IMR-90 (cell line): ENCODE measurements at regions not wholly inside any gene's neighbourhood (a gene's known extent, or its start where the extent isn't known, plus 50 kb on each side); places are given as distances from the start of the nearest gene placed in this dataset.

Experiments
- ATAC-seq: fragments of 200-7000 bp; cut with Tn5 transposase; 2 replicates; pipeline ENCODE4 v1.9.1; 2020; ENCODE audit warnings: low read depth, mild to moderate bottlenecking, moderate library complexity
- BruUV-seq: library from RNA; stranded (reverse); fragments of 400-500 nt; replicated peaks from 2 replicates; lab custom pipeline; 2021; lab: Mats Ljungman, UMichigan
- CTCF ChIA-PET: fragments of 300-600 bp; formaldehyde crosslinking; extraction: SDS; loops from one replicate; lab custom pipeline; 2021; ENCODE audit warnings: antibody characterized with exemption; lab: Yijun Ruan, JAX
- POLR2A ChIA-PET: fragments of 300-600 bp; sonication (Branson Sonifier 250); formaldehyde crosslinking; loops from one replicate; lab custom pipeline; 2022; ENCODE audit warnings: antibody characterized with exemption; ENCODE audit not compliant: unreplicated experiment; lab: Charles Lee
- DNase-seq: peaks from one replicate; pipeline ENCODE4 v3.0.0; 2013
- H2AFZ ChIP-seq: replicated peaks from 2 replicates; pipeline ENCODE3; 2013; ENCODE audit warnings: low read length, mild to moderate bottlenecking; ENCODE audit not compliant: poor library complexity
- H2AK5ac ChIP-seq: 2 replicates; pipeline ENCODE4 v1.6.1; 2013; ENCODE audit warnings: low read depth, low read length, inconsistent platforms
- H2AK9ac ChIP-seq: replicated peaks from 2 replicates; pipeline ENCODE3; 2013; ENCODE audit warnings: mild to moderate bottlenecking, low read depth, low read length, moderate library complexity; ENCODE audit not compliant: poor library complexity
- H2BK120ac ChIP-seq: 2 replicates; pipeline ENCODE4 v1.6.1; 2013; ENCODE audit warnings: low read depth, low read length, inconsistent platforms
- H2BK15ac ChIP-seq: 3 replicates; pipeline ENCODE4 v1.6.1; 2013; ENCODE audit warnings: low read depth, low read length, inconsistent platforms
- H2BK20ac ChIP-seq: 2 replicates; pipeline ENCODE4 v1.6.1; 2013; ENCODE audit warnings: low read depth, mild to moderate bottlenecking, inconsistent platforms, low read length, moderate library complexity
- H2BK5ac ChIP-seq: 2 replicates; pipeline ENCODE4 v1.6.1; 2013; ENCODE audit warnings: mild to moderate bottlenecking, low read depth, low read length, inconsistent platforms; ENCODE audit not compliant: poor library complexity, severe bottlenecking
- H3K14ac ChIP-seq: replicated peaks from 2 replicates; pipeline ENCODE4 v1.6.1; 2013; ENCODE audit warnings: low read depth, low read length, inconsistent platforms
- H3K18ac ChIP-seq: 2 replicates; pipeline ENCODE4 v1.6.1; 2013; ENCODE audit warnings: low read depth, low read length, control low read depth
- H3K23ac ChIP-seq: 2 replicates; pipeline ENCODE4 v1.6.1; 2013; ENCODE audit warnings: low read depth, low read length, inconsistent platforms
- H3K27ac ChIP-seq: 2 replicates; pipeline ENCODE4 v1.5.1; 2013; ENCODE audit warnings: mild to moderate bottlenecking, control low read depth, low read length; ENCODE audit not compliant: insufficient read depth
- H3K27me3 ChIP-seq: 2 replicates; pipeline ENCODE4 v1.6.1; 2013; ENCODE audit warnings: low read length; ENCODE audit not compliant: control insufficient read depth, insufficient read depth
- H3K36me3 ChIP-seq: 2 replicates; pipeline ENCODE4 v1.6.1; 2013; ENCODE audit warnings: low read length, mixed read lengths; ENCODE audit not compliant: control insufficient read depth, insufficient read depth
- H3K4ac ChIP-seq: 2 replicates; pipeline ENCODE4 v1.6.1; 2013; ENCODE audit warnings: low read depth, low read length, inconsistent platforms
- H3K4me1 ChIP-seq: 2 replicates; pipeline ENCODE4 v1.6.1; 2013; ENCODE audit warnings: low read length, mixed read lengths; ENCODE audit not compliant: control insufficient read depth, insufficient read depth
- H3K4me2 ChIP-seq: 2 replicates; pipeline ENCODE4 v1.6.1; 2013; ENCODE audit warnings: low read depth, mild to moderate bottlenecking, control low read depth, low read length, moderate library complexity
- H3K4me3 ChIP-seq: 2 replicates; pipeline ENCODE4 v1.5.1; 2013; ENCODE audit warnings: low read depth, mild to moderate bottlenecking, control low read depth, low read length, moderate library complexity; ENCODE audit not compliant: insufficient read depth
- H3K56ac ChIP-seq: 2 replicates; pipeline ENCODE4 v1.6.1; 2013; ENCODE audit warnings: low read length, inconsistent platforms; ENCODE audit not compliant: insufficient read depth; ENCODE audit errors: extremely low read depth
- H3K79me1 ChIP-seq, 2 experiments: 2 replicates each; pipeline ENCODE4 v1.6.1; 2013; ENCODE audit warnings: low read length in 2 of 2, inconsistent platforms in 1 of 2, low read depth in 1 of 2
- H3K9ac ChIP-seq: 2 replicates; pipeline ENCODE4 v1.6.1; 2013; ENCODE audit warnings: low read depth, low read length, control low read depth
- H3K9me1 ChIP-seq: 2 replicates; pipeline ENCODE4 v1.6.1; 2013; ENCODE audit warnings: low read length, inconsistent platforms; ENCODE audit not compliant: insufficient read depth
- H3K9me3 ChIP-seq: 2 replicates; pipeline ENCODE4 v1.6.1; 2013; ENCODE audit warnings: low read length; ENCODE audit not compliant: control insufficient read depth, insufficient read depth
- H4K20me1 ChIP-seq: 2 replicates; pipeline ENCODE4 v1.6.1; 2013; ENCODE audit warnings: low read length, inconsistent platforms; ENCODE audit not compliant: insufficient read depth
- H4K5ac ChIP-seq: 2 replicates; pipeline ENCODE4 v1.6.1; 2013; ENCODE audit warnings: mild to moderate bottlenecking, low read depth, low read length, control low read depth
- H4K8ac ChIP-seq, 2 experiments: 2 replicates each; pipeline ENCODE4 v1.6.1; 2013; ENCODE audit warnings: low read depth in 2 of 2, low read length in 2 of 2, control low read depth in 1 of 2, inconsistent platforms in 1 of 2
- H4K91ac ChIP-seq: 2 replicates; pipeline ENCODE4 v1.6.1; 2013; ENCODE audit warnings: low read depth, low read length, inconsistent platforms; ENCODE audit not compliant: insufficient read depth
- FOS ChIP-seq: fragments of 150-350 bp; IDR thresholded peaks from 2 replicates; pipeline ENCODE4 v1.6.1; 2016; ENCODE audit warnings: low read depth, low read length
- WGBS, 2 experiments: methylation state at CpG; one replicate each; pipeline versions ENCODE4 v1.1.5 to v1.1.7; 2013; ENCODE audit warnings: missing lambda C conversion rate in 2 of 2; ENCODE audit not compliant: insufficient read length in 1 of 2; ENCODE audit errors: extremely low coverage in 2 of 2; 5-methylcytosine and 5-hydroxymethylcytosine counted together
- dilution Hi-C: fragments of 300-500 bp; cut with HindIII; formaldehyde crosslinking; loops from one replicate; pipeline ENCODE4 v1.14.3; 2018; ENCODE audit warnings: low sequenced_read_pairs; ENCODE audit not compliant: unreplicated experiment
- in situ Hi-C: fragments of 300-500 bp; cut with MboI; formaldehyde crosslinking; loops from 3 replicates; pipeline ENCODE4 v1.14.3; 2019; ENCODE audit warnings: low sequenced_read_pairs, inconsistent platforms, mixed read lengths
- intact Hi-C: fragments of 100-400 bp; cut with micrococcal nuclease; formaldehyde crosslinking; loops from 2 replicates; pipeline ENCODE4 v1.10.0; 2022

DNA sequence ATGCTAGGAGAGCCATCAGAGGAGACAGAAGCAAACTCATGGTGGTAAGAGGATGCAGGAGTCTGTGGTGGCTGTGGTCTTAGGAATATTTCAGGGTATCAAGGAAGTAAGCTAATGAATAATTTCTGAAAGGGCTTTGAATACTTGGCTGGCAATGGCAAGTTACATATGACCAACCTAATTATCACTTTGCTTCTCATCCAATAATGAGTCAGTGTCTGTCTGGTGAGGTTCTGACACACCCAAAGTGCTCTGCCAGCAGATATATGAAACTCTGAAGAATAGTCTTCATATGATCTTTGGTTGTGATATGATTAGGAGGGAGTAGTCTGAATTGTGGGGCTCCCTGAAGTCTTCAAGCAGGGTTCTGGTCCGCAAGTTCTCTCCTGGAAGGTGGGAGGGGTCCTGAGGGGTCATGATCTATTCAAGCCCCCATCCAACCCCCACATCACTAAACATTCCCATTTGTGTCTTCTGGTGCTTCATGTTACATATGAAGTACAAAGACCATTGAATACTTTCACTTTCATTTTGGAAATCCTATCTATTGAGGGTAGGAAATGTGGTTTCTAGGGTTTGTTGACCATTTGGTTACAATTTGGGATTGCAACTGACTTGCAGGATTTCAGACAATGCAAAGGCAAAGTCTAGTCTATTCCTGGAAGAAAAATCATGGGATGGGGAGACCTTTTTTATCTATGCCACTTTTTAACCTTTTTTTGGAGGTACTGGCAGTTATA lies 199.9 kb upstream of the CDKN2B start:
- intact Hi-C loops (loop anchor here (5.0 kb wide), 1 partner anchor 37 kb away; no protein-coding TSS in a partner anchor), in situ Hi-C loops (no loop called here), dilution Hi-C loops (no loop called here)
- Histone ChIP-seq H3K27me3 (no peaks in the 10 kb centered on the region), H3K56ac (no peak overlapping the region; the same call in 1 of the 2 replicates), H2BK120ac (peak overlapping the region; percentile 74), H3K79me1 (no peaks in the 10 kb centered on the region), H3K9ac (no peak overlapping the region), H3K9me3 (no peaks in the 10 kb centered on the region), H4K20me1 (no peaks in the 10 kb centered on the region), H2AFZ (peak overlapping the region; percentile 69), H3K23ac (peak overlapping the region; percentile 50; the same call in 1 of the 2 replicates), H3K14ac (peak overlapping the region; percentile 64), H3K4me2 (peak overlapping the region; percentile 78; the same call in 1 of the 2 replicates), H3K4me3 (no peak overlapping the region), H3K18ac (peak overlapping the region; percentile 70; the same call in 1 of the 2 replicates), H4K91ac (peak overlapping the region; percentile 15; the same call in 1 of the 2 replicates), H2BK20ac (peak overlapping the region; percentile 80; the same call in 1 of the 2 replicates), H3K27ac (no peak overlapping the region), H3K4me1 (peaks cover 6% of the 10 kb centered on the region; the same call in 1 of the 2 replicates), H2BK15ac (peak overlapping the region; percentile 48; the same call in 1 of the 3 replicates), H2BK5ac (no peak overlapping the region), H3K4ac (peak overlapping the region; percentile 65), H4K8ac (peak overlapping the region in 1 of 2 experiments; percentile 63; a peak in 2 of 4 replicates), H3K36me3 (no peaks in the 10 kb centered on the region), H2AK5ac (peak overlapping the region; percentile 75), H2AK9ac (no peak overlapping the region), H4K5ac (peak overlapping the region; percentile 91), H3K9me1 (no peaks in the 10 kb centered on the region)
- BruUV-seq: no TSS peak
- no peak for TF ChIP-seq FOS
- ATAC-seq (no peak), DNase-seq (no peak)
- ChIA-PET CTCF (interaction anchor here (0.6 kb wide), 1 partner anchor 8 kb away, joined by 3 read pairs; no protein-coding TSS in a partner anchor), POLR2A (interaction anchor here (0.6 kb wide), 1 partner anchor 202 kb away, joined by 3 read pairs; no protein-coding TSS in a partner anchor)
- WGBS, 2 experiments: no CpG with 5 or more reads among the region's 1 CpG
